ENCODE measurements at regions not wholly inside any gene's neighbourhood (a gene's known extent, or its start where the extent isn't known, plus 50 kb on each side); places are given as distances from the start of the nearest gene placed in this dataset.

DNA sequence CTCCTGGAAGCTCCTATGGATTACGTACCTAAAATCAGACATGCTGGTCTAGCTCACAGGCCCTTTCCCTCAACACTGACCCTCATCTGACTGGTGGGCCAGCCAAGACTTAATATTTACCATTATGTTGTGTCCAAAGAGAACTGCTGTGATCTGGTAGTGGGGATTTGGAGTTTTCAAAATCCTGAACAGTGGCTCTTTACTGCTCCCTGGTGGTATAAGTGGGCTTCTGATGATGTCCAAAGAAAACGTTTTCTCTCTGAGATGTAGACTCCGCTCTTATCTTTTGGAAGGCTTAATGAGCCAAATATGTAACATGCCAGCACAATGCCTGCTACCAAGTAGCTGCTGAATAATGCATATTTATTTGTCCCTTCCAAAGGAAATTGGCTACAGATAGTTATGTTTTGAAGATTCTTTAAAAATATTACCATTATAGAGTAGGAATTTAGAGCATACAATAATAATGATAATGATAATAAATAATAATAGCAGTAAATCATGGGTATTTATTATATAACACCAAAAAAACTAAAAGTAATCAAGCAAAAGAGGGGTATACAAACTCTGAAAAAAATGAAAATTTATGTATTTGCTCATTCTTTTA, 406.6 kb upstream of the TNC start:
- peak; percentile 79 for TF ChIP-seq CTCF (IDR thresholded peaks at IDR 0.05; ENCODE audit: insufficient read depth, low read length)
- no peak overlapping the region for H3K4me3 ChIP-seq (ENCODE audit: low read depth, low read length)
- peak; percentile 87 for DNase-seq (ENCODE audit: low read depth)

DNA sequence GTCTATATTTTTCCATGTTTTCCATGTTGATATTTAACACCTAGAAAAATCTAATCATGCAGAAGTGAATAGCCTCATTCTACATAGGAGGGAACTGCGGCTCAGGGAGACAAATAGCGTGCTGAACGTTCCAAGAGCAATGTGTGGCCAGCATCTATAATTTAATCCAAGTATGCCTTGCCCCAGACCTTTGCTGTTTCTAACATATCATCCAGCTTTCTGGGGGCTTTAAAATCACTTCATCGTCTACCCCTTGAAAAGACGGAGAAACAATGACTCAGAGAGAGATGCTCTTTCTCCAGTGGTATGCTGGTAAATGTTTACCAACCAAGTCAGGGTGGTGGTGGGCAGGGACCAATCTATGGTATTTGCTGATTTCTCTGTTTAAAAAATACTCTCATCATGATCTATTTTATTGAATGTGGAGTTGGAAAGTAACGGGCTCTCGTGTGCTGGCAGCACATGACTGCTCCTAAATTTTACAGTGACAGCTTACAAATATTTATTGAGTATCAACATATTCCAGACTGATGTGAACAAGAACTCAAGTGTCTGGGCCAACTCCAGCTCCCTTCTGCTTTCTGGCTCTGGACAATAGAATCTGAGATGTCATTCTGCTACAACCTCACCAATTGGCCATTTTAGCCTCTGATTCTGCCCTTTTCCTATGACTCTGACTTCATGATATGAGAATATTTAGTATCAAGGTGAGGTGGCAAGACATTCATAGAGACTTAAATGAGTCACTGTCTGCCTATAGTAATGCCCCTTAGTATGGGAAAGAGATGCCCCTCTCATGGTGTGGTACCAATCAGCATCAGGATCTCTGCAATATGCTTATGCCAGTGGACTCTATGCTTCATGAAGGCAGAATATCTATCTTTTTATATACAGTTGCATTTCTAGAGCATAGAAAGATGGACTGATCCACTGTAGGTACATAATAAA, 407.4 kb upstream of the TNC start:
- DNase-seq (ENCODE audit: low read depth): no peak
- no peak overlapping the region for H3K4me3 ChIP-seq (ENCODE audit: low read depth, low read length)
- TF ChIP-seq CTCF (IDR thresholded peaks at IDR 0.05; ENCODE audit: insufficient read depth, low read length): no peak

DNA sequence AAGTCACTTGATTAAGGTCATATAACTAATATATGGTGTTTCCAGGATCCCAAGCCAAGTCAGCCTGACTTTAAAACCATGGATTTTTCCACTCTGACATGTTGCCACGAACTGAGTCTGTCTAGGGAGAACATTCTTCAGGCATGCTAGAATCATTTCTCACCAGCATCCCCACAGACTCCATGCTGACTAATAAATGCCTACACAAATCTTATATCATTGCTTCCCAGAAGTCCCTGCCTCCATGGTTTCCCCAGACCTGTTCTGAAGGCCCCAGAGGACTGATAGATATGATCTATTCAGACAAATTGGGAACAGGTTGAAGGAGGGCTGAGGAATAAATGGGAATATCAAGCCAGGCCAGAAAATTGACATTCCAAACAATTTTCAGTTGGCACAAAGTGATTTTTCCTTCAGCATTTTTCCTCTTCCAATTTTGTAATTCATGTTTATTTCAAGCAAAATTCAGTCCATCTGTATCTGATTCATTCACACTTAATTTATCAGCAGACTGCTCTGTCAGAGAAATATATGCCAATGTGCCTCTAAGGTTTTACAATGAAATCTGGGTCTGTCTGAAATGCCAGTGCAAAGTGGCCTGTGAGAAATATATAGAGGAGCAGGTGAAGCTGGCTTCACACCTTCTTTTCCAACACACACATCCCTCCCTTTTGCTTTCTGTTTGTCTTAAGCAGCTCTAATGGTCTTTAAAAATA, 413.6 kb upstream of the TNC start:
- TF ChIP-seq CTCF (IDR thresholded peaks at IDR 0.05; ENCODE audit: insufficient read depth, low read length): no peak
- no peak overlapping the region for H3K4me3 ChIP-seq (ENCODE audit: low read depth, low read length)
- DNase-seq (ENCODE audit: low read depth): peak; percentile 78

DNA sequence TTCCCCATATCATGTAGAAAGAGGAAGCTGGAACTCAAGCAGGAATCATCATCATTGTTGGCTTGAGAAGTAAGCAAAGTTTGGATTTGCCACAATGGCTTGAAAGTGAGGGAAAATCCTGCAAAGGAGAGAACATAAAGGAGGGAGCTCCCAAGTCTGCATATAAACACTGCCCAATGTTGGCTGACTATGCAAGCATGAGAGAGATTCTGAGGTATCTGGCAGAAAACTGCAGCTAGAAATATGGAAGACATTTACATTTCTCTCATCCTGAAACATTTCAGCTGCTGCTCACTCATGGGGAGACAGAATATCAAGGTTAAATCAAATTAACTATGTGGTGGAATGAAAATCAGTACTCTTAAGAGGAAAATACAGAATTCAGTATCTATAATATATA, 415.6 kb upstream of the TNC start:
- no peak overlapping the region for H3K4me3 ChIP-seq (ENCODE audit: low read depth, low read length)
- TF ChIP-seq CTCF (IDR thresholded peaks at IDR 0.05; ENCODE audit: insufficient read depth, low read length): no peak
- DNase-seq (ENCODE audit: low read depth): no peak

- H3K4me3 ChIP-seq (ENCODE audit: low read depth, low read length): no peak overlapping the region
- peak; percentile 12 for DNase-seq (ENCODE audit: low read depth)
- TF ChIP-seq CTCF (IDR thresholded peaks at IDR 0.05; ENCODE audit: insufficient read depth, low read length): no peak
Observed at GRCh38 chr9:115540091-115540490, 422.1 kb upstream of the TNC start.

GRCh38 chr9:115543511-115543910, 425.6 kb upstream of the TNC start:
- DNase-seq (ENCODE audit: low read depth): no peak
- no peak overlapping the region for H3K4me3 ChIP-seq (ENCODE audit: low read depth, low read length)
- TF ChIP-seq CTCF (IDR thresholded peaks at IDR 0.05; ENCODE audit: insufficient read depth, low read length): no peak

Measured in fibroblast of the aortic adventitia (primary cell).